GM20431 (cell line): ENCODE measurements at regions not wholly inside any gene's neighbourhood (a gene's known extent, or its start where the extent isn't known, plus 50 kb on each side); places are given as distances from the start of the nearest gene placed in this dataset.

Experiments
- in situ Hi-C: fragments of 300-500 bp; cut with MseI, MboI; formaldehyde crosslinking; loops from one replicate; pipeline ENCODE4 v1.15.0; 2020; ENCODE audit warnings: low sequenced_read_pairs; ENCODE audit not compliant: unreplicated experiment

GRCh38 chr4:123844374-123844773, 447.8 kb downstream of the SPRY1 start:
- in situ Hi-C loops = no loop called here

- in situ Hi-C loops = no loop called here
Observed at GRCh38 chr4:123846092-123846491, 449.5 kb downstream of the SPRY1 start.

- in situ Hi-C loops = no loop called here
Observed at GRCh38 chr4:123846561-123846960, 450.0 kb downstream of the SPRY1 start.

DNA sequence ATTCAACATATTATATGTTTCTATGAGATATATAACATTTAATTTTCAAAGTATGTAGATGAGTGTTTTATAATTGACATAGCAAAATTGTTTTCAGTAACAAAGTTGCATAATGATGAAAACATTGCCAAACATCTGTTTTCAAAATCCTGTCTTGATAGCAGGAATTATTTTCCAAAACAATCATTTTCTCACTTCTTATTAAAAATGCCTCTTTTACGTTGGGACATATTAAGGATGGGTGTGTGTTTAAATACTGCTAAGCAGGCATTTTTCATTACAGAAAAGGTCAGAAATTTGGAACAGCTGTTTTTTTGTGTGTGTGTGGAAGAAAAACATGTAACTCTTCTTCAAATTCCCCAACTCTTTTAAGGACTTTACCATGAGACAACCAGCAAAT, 452.0 kb downstream of the SPRY1 start:
- in situ Hi-C loops = no loop called here

GRCh38 chr4:123849495-123849894, 452.9 kb downstream of the SPRY1 start:
- in situ Hi-C loops = no loop called here

DNA sequence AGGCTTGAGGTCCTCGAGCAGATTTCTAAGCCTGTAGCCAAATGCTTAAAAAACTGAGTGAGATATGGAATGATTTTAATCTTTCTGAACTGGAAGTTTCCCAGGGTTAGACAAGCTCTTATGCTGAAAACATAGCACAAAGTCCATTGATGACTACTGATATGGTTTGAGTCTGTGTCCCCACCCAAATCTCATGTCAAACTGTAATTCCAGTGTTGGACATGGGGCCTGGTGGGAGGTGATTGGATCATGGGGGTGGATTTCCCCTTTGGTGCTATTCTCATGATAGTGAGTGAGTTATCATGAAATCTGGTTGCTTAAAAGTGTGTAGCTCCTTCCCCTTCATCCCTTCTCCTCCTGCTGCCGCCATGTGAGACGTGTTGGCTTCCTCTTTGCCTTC, 454.9 kb downstream of the SPRY1 start:
- in situ Hi-C loops = no loop called here

DNA sequence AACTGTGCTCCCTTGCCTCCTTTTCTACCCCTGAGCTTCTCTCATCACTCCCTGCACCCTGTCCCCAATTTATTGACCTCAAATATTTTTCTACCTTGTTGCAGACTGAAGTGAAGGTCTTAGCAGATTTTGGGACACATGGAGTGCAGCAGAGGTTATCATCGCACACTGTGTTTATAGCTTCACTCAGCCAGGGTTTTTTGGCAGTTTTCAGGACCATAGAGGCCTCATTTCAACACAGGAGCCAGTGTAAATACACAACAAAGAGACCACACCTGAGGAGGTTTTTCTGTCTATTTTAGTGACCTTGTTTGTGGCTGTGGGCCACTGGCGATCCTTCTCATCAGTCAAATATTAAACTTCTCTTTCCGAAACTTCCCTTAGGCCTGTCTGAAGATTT, 457.1 kb downstream of the SPRY1 start:
- in situ Hi-C loops = no loop called here

- in situ Hi-C loops = no loop called here
Observed at GRCh38 chr4:123856689-123857545, 460.3 kb downstream of the SPRY1 start.

DNA sequence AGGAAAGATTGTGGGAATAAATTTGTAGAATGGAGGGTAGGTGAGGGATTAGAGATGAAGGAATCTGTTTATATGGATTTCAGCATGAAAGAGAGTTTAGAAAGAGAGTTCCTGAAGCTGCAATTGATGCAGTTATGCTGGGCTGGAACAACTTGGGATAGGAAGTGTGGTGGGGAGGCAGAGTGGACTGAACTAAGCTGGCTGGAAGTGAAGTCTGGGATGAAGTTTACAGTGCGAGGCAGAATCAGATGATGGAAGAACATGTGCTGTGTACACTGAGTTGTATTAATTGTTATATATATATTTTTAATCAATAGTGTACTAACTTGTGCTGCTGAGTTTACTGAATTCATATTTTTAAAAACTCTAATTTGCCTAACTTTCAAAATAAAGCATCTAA, 461.9 kb downstream of the SPRY1 start:
- in situ Hi-C loops = no loop called here

GRCh38 chr4:123862812-123863211, 466.2 kb downstream of the SPRY1 start:
- in situ Hi-C loops = no loop called here

GRCh38 chr4:123866796-123867195, 470.2 kb downstream of the SPRY1 start:
- in situ Hi-C loops = no loop called here

GRCh38 chr4:123867910-123868587, 471.5 kb downstream of the SPRY1 start:
- in situ Hi-C loops = no loop called here

DNA sequence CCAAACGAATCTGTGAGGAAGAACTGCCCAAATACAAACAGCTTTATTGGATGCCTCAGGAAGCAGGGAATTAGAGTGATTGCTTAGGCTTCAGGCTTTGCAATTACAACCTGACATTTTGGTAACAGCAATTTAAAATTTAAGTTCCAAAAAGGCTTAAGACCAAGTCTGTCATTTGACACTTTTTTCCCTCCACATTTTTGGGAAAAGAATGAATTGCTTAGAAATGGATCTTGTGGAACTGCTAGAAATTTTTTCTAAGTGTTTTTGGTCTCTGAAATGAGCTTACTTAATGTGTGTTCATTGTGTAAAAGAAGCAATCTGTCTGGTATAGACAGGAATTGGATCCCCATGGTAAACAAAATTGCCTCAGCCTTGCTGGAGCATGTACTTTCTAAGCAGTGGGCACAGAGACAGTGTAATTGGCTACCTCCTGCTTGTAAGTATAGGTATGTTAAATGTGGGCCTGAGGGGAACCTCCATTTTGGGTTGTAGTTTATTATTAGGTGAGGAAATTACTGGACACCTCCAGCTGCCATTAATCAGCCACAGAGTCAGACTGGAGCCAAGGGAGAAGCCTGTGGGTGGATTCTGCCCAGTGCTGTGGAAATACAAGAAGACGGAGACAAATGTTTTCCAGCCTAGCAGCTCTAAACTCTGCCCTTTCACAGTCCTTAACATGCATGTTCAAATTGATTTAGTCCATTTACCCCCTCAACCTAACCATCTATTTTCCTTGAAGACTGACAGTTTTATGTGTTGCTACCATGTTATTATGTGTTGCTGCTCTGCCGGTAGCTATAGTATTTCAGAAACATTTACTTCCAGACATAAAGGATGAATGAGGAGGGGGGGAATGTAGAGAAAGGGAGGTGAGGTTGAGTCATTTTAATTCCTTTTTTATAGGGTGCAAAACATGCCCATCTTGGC, 473.0 kb downstream of the SPRY1 start:
- in situ Hi-C loops = no loop called here

DNA sequence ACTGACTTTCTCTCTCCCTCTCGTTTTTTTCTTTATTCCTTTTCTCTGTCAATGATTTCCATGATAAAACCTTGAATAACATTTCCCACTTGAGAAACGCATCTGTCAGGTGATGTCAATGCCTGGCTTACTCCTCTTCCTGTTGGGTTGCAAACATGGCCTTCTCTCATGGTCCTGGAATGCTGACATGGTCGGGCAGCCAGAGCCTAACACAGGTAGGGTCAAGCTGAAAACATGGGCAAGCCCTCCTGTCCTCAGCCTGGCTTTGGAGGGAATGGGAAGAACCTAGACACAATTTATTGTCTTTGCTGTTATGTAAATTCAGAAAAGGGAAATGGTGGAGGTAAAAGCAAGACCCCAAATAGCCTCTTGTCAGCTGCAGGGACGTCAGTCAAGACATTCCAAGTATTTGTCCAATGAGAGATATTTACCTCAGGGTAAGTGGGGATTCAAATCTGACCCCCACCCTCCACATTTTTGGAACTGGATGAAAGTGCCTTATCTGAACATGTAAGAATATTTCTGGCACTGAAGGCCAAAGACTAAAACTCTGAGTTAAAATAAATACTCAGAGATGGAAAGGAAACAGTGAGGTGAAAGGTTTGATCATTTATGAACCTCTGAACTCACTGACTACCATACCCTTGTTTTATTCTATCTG, 473.8 kb downstream of the SPRY1 start:
- in situ Hi-C loops = no loop called here

GRCh38 chr4:123871341-123871740, 474.7 kb downstream of the SPRY1 start:
- in situ Hi-C loops = no loop called here

- in situ Hi-C loops = no loop called here
Observed at GRCh38 chr4:123874063-123874462, 477.5 kb downstream of the SPRY1 start.

GRCh38 chr4:123876143-123876542, 479.5 kb downstream of the SPRY1 start:
- in situ Hi-C loops = no loop called here

- in situ Hi-C loops = no loop called here
Observed at GRCh38 chr4:123876671-123877101, 480.1 kb downstream of the SPRY1 start.

- in situ Hi-C loops = no loop called here
Observed at GRCh38 chr4:123877551-123877950, 481.0 kb downstream of the SPRY1 start.

- in situ Hi-C loops = no loop called here
Observed at GRCh38 chr4:123878976-123879375, 482.4 kb downstream of the SPRY1 start.
